Dermis microvascular lymphatic vessel endothelial cell (primary cell): ENCODE measurements at regions not wholly inside any gene's neighbourhood (a gene's known extent, or its start where the extent isn't known, plus 50 kb on each side); places are given as distances from the start of the nearest gene placed in this dataset.
A peak's percentile ranks its signal among the peaks of the same experiment; 100 is the strongest.
"Not testable (repeated sequence)": the region's sequence is repeated elsewhere in the genome, so short reads cannot be mapped to it uniquely, and the experiment has no call there.

Source experiments
- DNase-seq, 2 donors: peaks; one replicate each; pipeline versions ENCODE4 v3.0.0 to v3.0.0-alpha.2; 2010; ENCODE audit warnings: low read depth in 2 of 2

- no peak for DNase-seq
These were observed 486.0 kb upstream of the ADAMTS9 start for GRCh38 chr3:65173841-65174240.

GRCh38 chr3:65172209-65172608 lies 484.4 kb upstream of the ADAMTS9 start:
- no peak for DNase-seq

GRCh38 chr3:65170390-65171042 lies 482.7 kb upstream of the ADAMTS9 start:
- DNase-seq, result peak; percentile 78 to 84

GRCh38 chr3:65169961-65170360 lies 482.2 kb upstream of the ADAMTS9 start:
- DNase-seq, result no peak

GRCh38 chr3:65168547-65168946 lies 480.7 kb upstream of the ADAMTS9 start:
- DNase-seq, result peak in 1 of 2 donors; percentile 56

GRCh38 chr3:65166531-65166930 lies 478.7 kb upstream of the ADAMTS9 start:
- no peak for DNase-seq

- DNase-seq, result no peak
These were observed 470.2 kb upstream of the ADAMTS9 start for GRCh38 chr3:65158023-65158422.

GRCh38 chr3:65153850-65154512 lies 466.2 kb upstream of the ADAMTS9 start:
- no peak for DNase-seq

- DNase-seq, result no peak
These were observed 463.9 kb upstream of the ADAMTS9 start for GRCh38 chr3:65151666-65152065.

- no peak for DNase-seq
These were observed 462.1 kb upstream of the ADAMTS9 start for GRCh38 chr3:65149877-65150276.

GRCh38 chr3:65148687-65149086 lies 460.9 kb upstream of the ADAMTS9 start:
- no peak for DNase-seq

- no peak for DNase-seq
These were observed 458.4 kb upstream of the ADAMTS9 start for GRCh38 chr3:65146179-65146578.

- no peak for DNase-seq
These were observed 457.9 kb upstream of the ADAMTS9 start for GRCh38 chr3:65145680-65146079.

GRCh38 chr3:65144791-65145351 lies 457.1 kb upstream of the ADAMTS9 start:
- DNase-seq, result no peak

- DNase-seq, result no peak
These were observed 454.7 kb upstream of the ADAMTS9 start for GRCh38 chr3:65142456-65142855.

GRCh38 chr3:65138556-65138955 lies 450.8 kb upstream of the ADAMTS9 start:
- no peak for DNase-seq

GRCh38 chr3:65133752-65134151 lies 446.0 kb upstream of the ADAMTS9 start:
- DNase-seq, result peak in 1 of 2 donors; percentile 61

GRCh38 chr3:65130782-65131181 lies 443.0 kb upstream of the ADAMTS9 start:
- no peak for DNase-seq

- DNase-seq, result no peak
These were observed 440.5 kb upstream of the ADAMTS9 start for GRCh38 chr3:65128346-65128745.

- no peak for DNase-seq
These were observed 439.0 kb upstream of the ADAMTS9 start for GRCh38 chr3:65126527-65127410.

GRCh38 chr3:65120156-65120555 lies 432.4 kb upstream of the ADAMTS9 start:
- not testable (repeated sequence) for DNase-seq

GRCh38 chr3:65118912-65119499 lies 431.2 kb upstream of the ADAMTS9 start:
- no peak for DNase-seq
